ENCODE measurements at regions not wholly inside any gene's neighbourhood (a gene's known extent, or its start where the extent isn't known, plus 50 kb on each side); places are given as distances from the start of the nearest gene placed in this dataset.

- no peak for TF ChIP-seq CEBPB (IDR thresholded peaks at IDR 0.05)
- TF ChIP-seq CREB1 (IDR thresholded peaks at IDR 0.05; ENCODE audit: low read depth), result no peak
- TF ChIP-seq YY1 (IDR thresholded peaks at IDR 0.05; ENCODE audit: low read depth), result no peak
- TF ChIP-seq RAD21 (IDR thresholded peaks at IDR 0.05; ENCODE audit: low read depth), result no peak
These were observed 164.9 kb upstream of the PAPPA start for GRCh38 chr9:115988701-115989100.
